Naive B cell (primary cell): ENCODE measurements at regions not wholly inside any gene's neighbourhood (a gene's known extent, or its start where the extent isn't known, plus 50 kb on each side); places are given as distances from the start of the nearest gene placed in this dataset.
"Not testable (repeated sequence)": the region's sequence is repeated elsewhere in the genome, so short reads cannot be mapped to it uniquely, and the experiment has no call there.

ENCODE experiments used
- ATAC-seq, 2 donors: fragments of 150-1000 bp; cut with Tn5 transposase; 2 replicates each; pipeline ENCODE4 v1.10.0; 2021; ENCODE audit warnings: low read depth in 2 of 2, mild to moderate bottlenecking in 2 of 2, moderate library complexity in 2 of 2
- DNase-seq: peaks from one replicate; pipeline ENCODE4 v3.0.0; 2022
- H3K27ac Mint-ChIP-seq, 6 donors: one replicate each; pipeline ENCODE4 v1.8.0; 2020 to 2022; ENCODE audit warnings: mild to moderate bottlenecking in 6 of 6, mixed read lengths in 6 of 6, moderate library complexity in 5 of 6, inconsistent platforms in 2 of 6
- H3K27me3 Mint-ChIP-seq, 3 donors: one replicate each; pipeline ENCODE4 v1.8.0; 2021 to 2022; ENCODE audit warnings: mixed read lengths in 3 of 3, mild to moderate bottlenecking in 1 of 3
- H3K36me3 Mint-ChIP-seq, 2 donors: one replicate each; pipeline ENCODE4 v1.8.0; 2020 to 2022; ENCODE audit warnings: mixed read lengths in 2 of 2, inconsistent platforms in 1 of 2, mild to moderate bottlenecking in 1 of 2
- H3K4me1 Mint-ChIP-seq, 3 donors: one replicate each; pipeline ENCODE4 v1.8.0; 2020 to 2022; ENCODE audit warnings: mixed read lengths in 3 of 3, inconsistent platforms in 1 of 3, mild to moderate bottlenecking in 1 of 3, moderate library complexity in 1 of 3
- H3K4me3 Mint-ChIP-seq, 8 donors: one replicate each; pipeline ENCODE4 v1.8.0; 2020 to 2022; ENCODE audit warnings: mild to moderate bottlenecking in 8 of 8, mixed read lengths in 8 of 8, moderate library complexity in 8 of 8, inconsistent platforms in 2 of 8
- H3K9me3 Mint-ChIP-seq, 7 donors: one replicate each; pipeline ENCODE4 v1.8.0; 2020 to 2022; ENCODE audit warnings: mixed read lengths in 7 of 7, mild to moderate bottlenecking in 5 of 7, inconsistent platforms in 2 of 7, moderate library complexity in 1 of 7

DNA sequence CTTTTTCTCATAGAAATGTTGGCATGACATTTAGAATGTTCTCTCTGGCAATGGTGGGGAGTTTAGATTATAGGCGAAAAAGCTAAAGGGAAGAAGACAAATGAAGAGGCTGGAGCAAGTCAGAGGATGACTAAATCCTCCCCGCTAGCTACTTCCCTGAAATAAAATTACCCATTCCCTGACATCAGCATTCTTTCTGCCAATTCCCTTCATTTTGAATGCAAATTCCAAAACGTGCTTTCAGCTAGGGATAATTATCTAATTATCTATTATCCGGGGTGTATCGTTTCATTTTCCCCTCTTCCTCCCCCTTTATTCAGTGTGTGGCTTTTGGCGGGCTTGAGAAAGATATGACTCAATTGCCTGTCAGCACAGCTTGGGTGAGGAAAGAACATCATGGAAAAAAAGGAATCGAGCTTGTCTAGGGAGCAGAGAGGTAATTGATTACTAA is 672.3 kb downstream of the TNS3 start:
- Mint-ChIP-seq H3K4me1 (no peaks in the 10 kb centered on the region), H3K4me3 (no peak overlapping the region)
- ATAC-seq, result no peak

DNA sequence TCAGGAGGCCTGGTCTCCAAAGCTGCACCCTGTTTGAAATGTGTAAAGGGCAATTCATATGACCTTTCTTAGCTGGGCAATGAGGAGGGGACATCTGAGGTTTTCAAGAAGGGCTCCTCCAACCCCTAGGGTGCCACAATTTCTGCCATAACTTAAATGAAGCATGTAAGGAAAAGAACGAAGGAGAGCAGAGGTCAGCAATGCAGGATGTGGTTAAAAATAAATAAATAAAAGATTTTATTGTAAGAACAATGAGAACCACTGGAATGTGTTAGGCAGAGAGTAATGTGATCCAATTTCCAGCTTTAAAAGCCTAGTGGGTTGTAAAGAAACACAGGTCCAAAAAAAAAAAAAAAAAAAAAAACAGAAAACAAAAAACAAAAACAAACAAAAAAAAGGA is 673.1 kb downstream of the TNS3 start:
- ATAC-seq (no peak), DNase-seq (no peak)
- H3K36me3 Mint-ChIP-seq, result no peaks in the 10 kb centered on the region
- no peak overlapping the region for H3K27ac Mint-ChIP-seq
- no peak overlapping the region for H3K4me3 Mint-ChIP-seq
- peaks cover 0 to 8% (median 3%) of the 10 kb centered on the region in 7 donors for H3K9me3 Mint-ChIP-seq
- no peaks in the 10 kb centered on the region for H3K4me1 Mint-ChIP-seq
- no peaks in the 10 kb centered on the region for H3K27me3 Mint-ChIP-seq

More for the DNA sequence above, 672.3 kb downstream of the TNS3 start:
- Mint-ChIP-seq H3K9me3 (peaks cover 0 to 8% (median 3%) of the 10 kb centered on the region in 7 donors), H3K27me3 (no peaks in the 10 kb centered on the region), H3K36me3 (no peaks in the 10 kb centered on the region), H3K27ac (no peak overlapping the region)
- DNase-seq, result no peak

DNA sequence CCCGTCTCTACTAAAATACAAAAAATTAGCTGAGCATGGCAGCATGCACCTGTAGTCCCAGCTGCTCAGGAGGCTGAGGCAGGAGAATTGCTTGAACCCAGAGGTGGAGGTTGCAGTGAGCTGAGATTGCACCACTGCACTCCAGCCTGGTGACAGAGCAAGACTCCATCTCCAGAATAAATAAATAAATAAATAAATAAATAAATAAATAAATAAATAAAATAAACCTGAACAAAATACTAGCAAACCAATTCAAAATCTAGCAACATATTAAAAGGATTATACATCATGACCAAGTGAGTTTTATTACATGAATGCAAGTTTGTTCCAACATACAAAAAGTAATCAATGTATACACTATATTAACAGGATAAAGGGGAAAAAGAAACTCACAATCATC is 677.4 kb downstream of the TNS3 start:
- Mint-ChIP-seq H3K27me3 (peaks cover 0 to 15% (median 0%) of the 10 kb centered on the region in 3 donors), H3K9me3 (peaks cover 0 to 10% (median 3%) of the 10 kb centered on the region in 7 donors)
- ATAC-seq, H3K4me1 Mint-ChIP-seq, H3K4me3 Mint-ChIP-seq, DNase-seq, H3K36me3 Mint-ChIP-seq, H3K27ac Mint-ChIP-seq: not testable (repeated sequence)

DNA sequence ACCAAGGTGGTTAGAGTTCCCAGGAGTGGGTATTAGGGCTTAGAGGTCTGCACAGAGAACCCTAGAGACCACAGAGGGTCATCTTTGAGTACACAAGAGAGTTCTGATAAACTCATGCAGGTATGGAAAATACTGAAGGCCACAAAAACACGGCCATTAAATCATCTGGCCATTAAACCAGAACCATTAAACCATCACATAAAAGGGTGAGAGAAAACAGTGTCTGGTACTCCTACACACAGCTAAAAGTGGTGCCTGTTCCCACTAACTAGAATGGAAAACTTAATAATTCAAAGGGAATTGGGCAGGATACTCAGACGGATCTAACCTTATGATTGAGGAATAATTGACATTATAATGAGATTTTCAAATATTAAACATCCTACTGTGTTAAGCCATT is 679.4 kb downstream of the TNS3 start:
- no peak overlapping the region for H3K27ac Mint-ChIP-seq
- no peak overlapping the region for H3K4me3 Mint-ChIP-seq
- H3K36me3 Mint-ChIP-seq, result no peaks in the 10 kb centered on the region
- H3K4me1 Mint-ChIP-seq, result no peaks in the 10 kb centered on the region
- ATAC-seq (no peak), DNase-seq (no peak)
- peaks cover under 1 to 10% (median 4%) of the 10 kb centered on the region in 7 donors for H3K9me3 Mint-ChIP-seq
- peaks cover 0 to 15% (median 0%) of the 10 kb centered on the region in 3 donors for H3K27me3 Mint-ChIP-seq

DNA sequence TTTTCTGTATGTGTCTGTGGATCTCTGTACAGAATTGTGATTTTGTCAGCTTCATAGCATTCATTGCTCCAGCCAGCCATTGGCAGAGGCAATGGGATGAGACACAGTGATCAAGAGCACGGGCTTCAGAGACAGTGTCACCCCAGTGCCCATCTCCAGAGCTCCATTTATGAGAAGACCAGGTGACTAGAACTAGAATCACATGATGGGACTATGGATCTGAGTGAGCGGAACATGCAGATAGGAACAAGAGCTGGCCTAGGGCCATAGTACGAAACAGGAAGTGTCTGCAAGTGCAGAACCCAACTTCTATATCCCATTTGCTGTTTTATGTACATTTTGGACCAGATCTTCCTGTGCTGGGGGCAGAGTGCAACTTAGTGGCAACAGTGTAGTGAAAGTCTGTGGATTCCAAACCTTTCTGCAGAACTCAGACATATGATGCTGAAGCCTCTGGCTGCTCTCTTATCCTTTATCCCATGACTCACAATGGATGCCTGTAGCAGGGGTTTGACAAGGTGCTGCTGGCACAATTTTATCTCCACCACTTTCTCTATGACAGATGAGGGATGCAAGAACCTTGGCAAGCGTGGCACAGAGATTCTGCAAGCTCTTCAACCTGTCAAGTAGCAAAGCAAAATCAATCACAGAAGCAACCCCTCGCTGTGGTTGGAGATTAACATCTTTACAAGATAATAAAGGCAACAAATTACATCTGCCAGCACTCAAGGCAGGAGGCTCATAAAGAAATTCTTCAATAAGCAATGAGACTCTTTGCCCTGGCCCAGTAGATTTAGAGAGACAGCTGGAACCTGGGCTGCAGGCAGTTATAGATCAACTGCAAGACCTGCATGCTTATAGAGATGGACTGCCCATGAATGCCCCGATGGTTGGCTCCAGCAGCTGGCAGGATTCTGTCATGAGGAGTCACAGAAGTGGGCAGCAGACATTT is 681.3 kb downstream of the TNS3 start:
- Mint-ChIP-seq H3K36me3 (no peaks in the 10 kb centered on the region), H3K4me1 (no peaks in the 10 kb centered on the region), H3K9me3 (peaks cover 0 to 10% (median 4%) of the 10 kb centered on the region in 7 donors), H3K4me3 (no peak overlapping the region), H3K27ac (no peak overlapping the region), H3K27me3 (peaks cover 0 to 15% (median 0%) of the 10 kb centered on the region in 3 donors)
- DNase-seq, result no peak
- ATAC-seq, result no peak

DNA sequence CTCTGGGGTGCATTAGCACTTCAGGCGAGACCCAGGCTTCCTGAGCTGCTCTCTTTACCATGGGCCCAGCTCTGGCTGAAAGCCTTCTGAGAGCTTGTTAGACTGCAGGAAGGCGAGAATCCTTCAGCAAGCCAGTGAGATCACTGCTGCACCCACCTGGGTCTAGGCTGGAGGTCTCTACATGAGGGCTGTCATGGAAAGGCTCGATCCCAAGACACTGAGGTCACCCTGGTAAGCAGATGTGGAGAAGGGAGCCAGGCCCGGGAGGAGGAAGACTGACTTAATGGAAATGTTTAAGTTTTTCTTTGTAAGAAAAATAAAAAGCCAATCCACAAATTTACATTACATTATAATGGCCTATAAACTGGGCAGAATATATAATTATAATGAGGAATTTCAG is 684.5 kb downstream of the TNS3 start:
- Mint-ChIP-seq H3K4me1 (no peaks in the 10 kb centered on the region), H3K4me3 (no peak overlapping the region), H3K27ac (no peak overlapping the region), H3K27me3 (peaks cover 0 to 7% (median 0%) of the 10 kb centered on the region in 3 donors), H3K36me3 (no peaks in the 10 kb centered on the region), H3K9me3 (peaks cover 0 to 11% (median 4%) of the 10 kb centered on the region in 7 donors)
- DNase-seq (no peak), ATAC-seq (no peak)

DNA sequence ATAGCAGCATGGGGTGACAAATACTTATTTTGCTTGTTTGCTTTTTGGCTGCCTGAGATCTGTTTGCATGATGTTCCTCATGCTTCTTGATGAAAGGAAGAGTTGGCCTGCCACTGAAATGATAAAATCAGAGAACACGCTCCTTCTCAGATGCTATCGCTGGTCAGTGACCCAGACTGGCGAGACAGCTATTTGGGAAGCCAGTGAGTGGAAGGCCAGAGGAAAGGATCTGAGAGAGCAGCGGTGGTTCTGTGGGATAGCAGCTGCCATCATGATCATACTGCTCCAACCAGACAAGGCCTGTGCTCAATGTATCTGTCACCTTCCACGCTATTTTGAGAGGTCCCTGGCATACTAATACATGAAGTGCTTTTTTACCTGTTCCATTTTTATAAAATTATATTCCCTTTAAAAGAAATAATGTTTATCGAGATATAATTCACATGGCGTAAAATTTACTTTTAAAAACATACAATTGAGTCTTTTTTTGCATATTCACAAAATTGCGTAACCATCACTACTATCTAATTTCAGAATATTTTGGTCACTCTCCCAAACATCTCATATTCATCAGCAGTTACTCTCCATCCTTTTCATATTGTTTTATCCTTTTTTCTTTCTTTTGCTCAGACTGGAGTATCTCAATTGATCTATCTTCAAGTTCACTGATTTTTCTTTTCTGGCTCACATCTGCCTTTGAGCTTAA is 695.1 kb downstream of the TNS3 start:
- Mint-ChIP-seq H3K9me3 (peaks cover 7 to 45% (median 21%) of the 10 kb centered on the region in 7 donors), H3K27ac (no peak overlapping the region), H3K4me3 (no peak overlapping the region), H3K36me3 (no peaks in the 10 kb centered on the region), H3K27me3 (no peaks in the 10 kb centered on the region), H3K4me1 (no peaks in the 10 kb centered on the region)
- DNase-seq (no peak), ATAC-seq (no peak)

DNA sequence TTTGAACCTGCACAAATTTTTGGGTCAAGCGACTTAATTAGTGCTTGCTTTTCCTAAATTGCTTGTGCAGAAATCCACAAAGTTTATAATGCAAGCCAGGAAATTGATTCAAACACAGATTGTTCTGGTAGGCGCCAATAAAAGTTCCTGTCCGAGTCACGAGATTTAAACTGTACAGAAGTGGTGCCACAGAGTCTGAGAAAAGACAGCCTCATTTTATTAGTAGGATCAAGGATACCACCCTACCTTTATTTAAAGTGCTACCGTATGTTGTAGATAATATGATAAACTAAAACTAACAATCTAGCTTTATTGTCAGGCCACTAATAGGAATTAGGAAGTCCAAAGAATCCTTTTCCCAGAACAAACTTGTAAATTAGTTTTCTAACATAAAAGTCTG is 696.7 kb downstream of the TNS3 start:
- H3K4me1 Mint-ChIP-seq, result no peaks in the 10 kb centered on the region
- H3K27me3 Mint-ChIP-seq, result peaks cover 0 to 8% (median 0%) of the 10 kb centered on the region in 3 donors
- no peak for ATAC-seq
- no peak for DNase-seq
- H3K4me3 Mint-ChIP-seq, result no peak overlapping the region
- H3K36me3 Mint-ChIP-seq, result no peaks in the 10 kb centered on the region
- H3K27ac Mint-ChIP-seq, result no peak overlapping the region
- peaks cover 4 to 32% (median 15%) of the 10 kb centered on the region in 7 donors for H3K9me3 Mint-ChIP-seq

DNA sequence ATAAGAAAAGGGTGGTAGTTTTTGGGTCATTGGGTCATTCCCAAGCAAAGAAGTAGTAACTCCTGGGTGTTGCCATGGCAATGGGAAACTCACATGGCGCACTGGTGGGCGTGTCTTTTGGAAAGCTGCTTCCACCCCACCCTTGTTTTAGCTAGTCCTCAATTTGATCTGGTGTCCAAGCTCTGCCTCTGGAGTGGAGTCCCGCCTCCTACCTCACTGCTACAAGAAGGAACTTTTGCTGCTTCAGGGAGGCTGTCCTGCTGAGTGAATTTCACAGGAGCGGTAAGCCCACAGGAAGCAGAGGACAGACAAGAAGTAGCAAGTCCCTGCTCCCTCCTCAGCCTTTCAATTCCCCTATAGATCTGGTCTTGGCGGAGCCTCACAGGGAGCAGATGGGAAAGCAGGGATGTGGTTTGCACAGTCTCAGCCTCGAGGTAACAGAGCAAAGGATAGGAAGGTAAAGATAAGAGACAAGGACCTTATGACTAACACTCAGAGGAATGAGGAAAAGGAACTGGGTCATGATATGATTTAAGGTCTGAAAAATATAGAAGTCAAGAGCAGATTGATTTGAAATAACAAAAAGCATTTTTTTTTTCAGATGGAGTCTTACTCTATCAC is 700.3 kb downstream of the TNS3 start:
- DNase-seq (no peak), ATAC-seq (no peak)
- H3K36me3 Mint-ChIP-seq, result no peaks in the 10 kb centered on the region
- peaks cover 0 to 8% (median 0%) of the 10 kb centered on the region in 3 donors for H3K27me3 Mint-ChIP-seq
- no peaks in the 10 kb centered on the region for H3K4me1 Mint-ChIP-seq
- H3K27ac Mint-ChIP-seq, result no peak overlapping the region
- no peak overlapping the region for H3K4me3 Mint-ChIP-seq
- peaks cover 0 to 12% (median 2%) of the 10 kb centered on the region in 7 donors for H3K9me3 Mint-ChIP-seq

DNA sequence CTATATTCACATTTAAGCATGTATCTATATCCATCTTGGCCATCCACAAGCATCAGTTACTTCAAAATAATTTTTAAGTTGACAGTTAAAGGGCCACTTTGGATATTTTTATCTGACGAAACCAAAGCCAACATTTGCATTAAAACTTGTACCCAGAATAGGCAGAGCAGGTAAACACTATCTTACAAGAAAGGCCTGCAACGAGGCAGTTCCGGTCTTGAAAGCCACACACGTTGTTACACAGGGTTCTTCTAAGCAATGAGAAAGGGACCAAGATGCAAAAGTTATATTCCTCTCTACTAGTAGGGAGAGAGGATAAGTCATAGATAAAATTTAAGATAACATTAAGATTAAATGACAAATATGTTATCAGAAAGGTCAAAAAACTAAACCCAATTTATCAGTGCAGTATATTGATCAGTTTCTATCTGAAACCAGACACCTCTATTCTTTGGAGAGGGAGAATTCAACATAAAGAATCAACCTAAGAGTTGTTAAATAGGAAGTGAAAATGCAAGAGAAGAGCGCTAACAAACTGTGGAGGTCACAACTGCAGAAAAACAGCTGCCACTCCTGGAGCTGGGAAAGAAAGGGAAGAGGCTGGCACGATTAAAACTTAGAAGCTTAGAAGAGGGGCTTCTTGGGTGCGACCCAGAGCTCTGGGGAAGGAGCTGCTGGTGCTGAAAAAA is 701.3 kb downstream of the TNS3 start:
- Mint-ChIP-seq H3K36me3 (no peaks in the 10 kb centered on the region), H3K27ac (no peak overlapping the region), H3K27me3 (peaks cover 0 to 8% (median 0%) of the 10 kb centered on the region in 3 donors), H3K4me1 (no peaks in the 10 kb centered on the region), H3K4me3 (no peak overlapping the region), H3K9me3 (peaks cover 0 to 11% (median 0%) of the 10 kb centered on the region in 7 donors)
- ATAC-seq, result no peak
- DNase-seq, result no peak

DNA sequence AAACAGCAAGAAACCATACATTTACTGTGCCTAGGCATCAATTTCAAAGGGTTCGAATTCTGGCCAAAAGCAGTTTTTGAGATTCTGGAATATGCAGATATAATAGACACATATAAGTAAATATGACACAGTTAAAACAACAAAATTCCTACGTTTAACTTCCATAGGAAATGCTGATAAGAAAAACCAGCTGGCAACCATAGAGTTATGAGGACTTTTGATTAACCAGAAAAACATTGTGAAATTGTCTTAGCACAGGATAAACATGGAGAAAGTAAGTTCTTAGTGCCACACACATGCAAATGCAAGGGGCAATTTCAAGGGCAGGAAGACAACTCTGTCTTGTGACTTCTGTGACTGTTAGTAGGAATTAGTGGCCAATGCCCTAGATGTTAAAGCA is 702.1 kb downstream of the TNS3 start:
- Mint-ChIP-seq H3K36me3 (no peaks in the 10 kb centered on the region), H3K4me1 (no peaks in the 10 kb centered on the region), H3K27ac (no peak overlapping the region), H3K4me3 (no peak overlapping the region), H3K9me3 (peaks cover 0 to 11% (median 0%) of the 10 kb centered on the region in 7 donors), H3K27me3 (peaks cover 0 to 8% (median 0%) of the 10 kb centered on the region in 3 donors)
- DNase-seq (no peak), ATAC-seq (no peak)

DNA sequence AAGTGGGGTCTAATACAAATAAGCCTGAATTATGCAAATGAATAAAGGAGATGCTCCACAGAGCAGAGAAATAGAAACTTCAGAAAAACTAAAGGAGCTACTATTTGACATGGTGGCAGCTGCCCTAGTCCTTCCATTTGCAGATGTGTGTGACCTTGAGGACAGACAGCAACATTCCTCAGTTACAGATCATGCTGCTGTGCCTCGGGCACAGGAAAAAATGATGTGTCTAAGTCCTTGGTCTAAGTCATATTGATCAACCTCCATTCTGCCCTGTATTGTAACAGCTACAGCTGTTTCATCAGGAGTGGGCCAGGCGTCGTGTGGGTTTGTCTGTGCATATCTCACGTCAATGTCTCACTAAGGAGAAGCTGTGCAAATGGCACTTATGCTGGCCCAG is 710.4 kb downstream of the TNS3 start:
- Mint-ChIP-seq H3K4me1 (no peaks in the 10 kb centered on the region), H3K27me3 (no peaks in the 10 kb centered on the region), H3K27ac (no peak overlapping the region)

DNA sequence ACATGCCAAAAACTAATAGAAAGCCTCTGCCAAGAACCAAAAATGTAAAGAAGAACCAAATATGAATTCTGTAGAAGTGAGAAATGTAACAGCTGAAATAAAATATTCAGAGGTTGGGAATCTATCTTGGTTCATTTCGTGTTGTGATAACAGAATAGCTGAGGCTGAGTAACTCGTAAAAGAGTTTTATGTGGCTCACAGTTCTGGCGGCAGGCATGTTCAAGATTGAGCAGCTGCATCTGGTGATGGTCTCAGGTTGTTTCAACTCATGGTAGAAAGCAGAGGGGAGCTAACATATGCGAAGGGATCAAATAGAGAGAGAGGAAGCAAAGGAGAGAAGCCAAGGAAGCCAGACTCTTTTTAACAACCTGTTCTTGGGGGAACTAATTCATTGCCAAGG is 717.2 kb downstream of the TNS3 start:
- Mint-ChIP-seq H3K4me3 (no peak overlapping the region), H3K4me1 (no peaks in the 10 kb centered on the region), H3K27ac (no peak overlapping the region), H3K9me3 (peaks cover 0 to 12% (median 2%) of the 10 kb centered on the region in 7 donors), H3K36me3 (peaks cover 0 to 7% of the 10 kb centered on the region in 2 donors), H3K27me3 (peaks cover 0 to 19% (median 6%) of the 10 kb centered on the region in 3 donors)
- no peak for DNase-seq
- ATAC-seq, result no peak

More for the DNA sequence above, 710.4 kb downstream of the TNS3 start:
- H3K36me3 Mint-ChIP-seq, result no peaks in the 10 kb centered on the region
- DNase-seq, result no peak
- ATAC-seq, result no peak
- no peak overlapping the region for H3K4me3 Mint-ChIP-seq
- peaks cover 0 to 3% (median 0%) of the 10 kb centered on the region in 7 donors for H3K9me3 Mint-ChIP-seq
